IMR-90 (cell line): ENCODE measurements at regions not wholly inside any gene's neighbourhood (a gene's known extent, or its start where the extent isn't known, plus 50 kb on each side); places are given as distances from the start of the nearest gene placed in this dataset.

Experiments used
- ATAC-seq: fragments of 200-7000 bp; cut with Tn5 transposase; 2 replicates; pipeline ENCODE4 v1.9.1; 2020; ENCODE audit warnings: low read depth, mild to moderate bottlenecking, moderate library complexity
- BruUV-seq: library from RNA; stranded (reverse); fragments of 400-500 nt; replicated peaks from 2 replicates; lab custom pipeline; 2021; lab: Mats Ljungman, UMichigan
- CTCF ChIA-PET: fragments of 300-600 bp; formaldehyde crosslinking; extraction: SDS; loops from one replicate; lab custom pipeline; 2021; ENCODE audit warnings: antibody characterized with exemption; lab: Yijun Ruan, JAX
- POLR2A ChIA-PET: fragments of 300-600 bp; sonication (Branson Sonifier 250); formaldehyde crosslinking; loops from one replicate; lab custom pipeline; 2022; ENCODE audit warnings: antibody characterized with exemption; ENCODE audit not compliant: unreplicated experiment; lab: Charles Lee
- DNase-seq: peaks from one replicate; pipeline ENCODE4 v3.0.0; 2013
- H2AFZ ChIP-seq: replicated peaks from 2 replicates; pipeline ENCODE3; 2013; ENCODE audit warnings: low read length, mild to moderate bottlenecking; ENCODE audit not compliant: poor library complexity
- H2AK5ac ChIP-seq: 2 replicates; pipeline ENCODE4 v1.6.1; 2013; ENCODE audit warnings: low read depth, low read length, inconsistent platforms
- H2AK9ac ChIP-seq: replicated peaks from 2 replicates; pipeline ENCODE3; 2013; ENCODE audit warnings: mild to moderate bottlenecking, low read depth, low read length, moderate library complexity; ENCODE audit not compliant: poor library complexity
- H2BK120ac ChIP-seq: 2 replicates; pipeline ENCODE4 v1.6.1; 2013; ENCODE audit warnings: low read depth, low read length, inconsistent platforms
- H2BK15ac ChIP-seq: 3 replicates; pipeline ENCODE4 v1.6.1; 2013; ENCODE audit warnings: low read depth, low read length, inconsistent platforms
- H2BK20ac ChIP-seq: 2 replicates; pipeline ENCODE4 v1.6.1; 2013; ENCODE audit warnings: low read depth, mild to moderate bottlenecking, inconsistent platforms, low read length, moderate library complexity
- H2BK5ac ChIP-seq: 2 replicates; pipeline ENCODE4 v1.6.1; 2013; ENCODE audit warnings: mild to moderate bottlenecking, low read depth, low read length, inconsistent platforms; ENCODE audit not compliant: poor library complexity, severe bottlenecking
- H3K14ac ChIP-seq: replicated peaks from 2 replicates; pipeline ENCODE4 v1.6.1; 2013; ENCODE audit warnings: low read depth, low read length, inconsistent platforms
- H3K18ac ChIP-seq: 2 replicates; pipeline ENCODE4 v1.6.1; 2013; ENCODE audit warnings: low read depth, low read length, control low read depth
- H3K23ac ChIP-seq: 2 replicates; pipeline ENCODE4 v1.6.1; 2013; ENCODE audit warnings: low read depth, low read length, inconsistent platforms
- H3K27ac ChIP-seq: 2 replicates; pipeline ENCODE4 v1.5.1; 2013; ENCODE audit warnings: mild to moderate bottlenecking, control low read depth, low read length; ENCODE audit not compliant: insufficient read depth
- H3K27me3 ChIP-seq: 2 replicates; pipeline ENCODE4 v1.6.1; 2013; ENCODE audit warnings: low read length; ENCODE audit not compliant: control insufficient read depth, insufficient read depth
- H3K36me3 ChIP-seq: 2 replicates; pipeline ENCODE4 v1.6.1; 2013; ENCODE audit warnings: low read length, mixed read lengths; ENCODE audit not compliant: control insufficient read depth, insufficient read depth
- H3K4ac ChIP-seq: 2 replicates; pipeline ENCODE4 v1.6.1; 2013; ENCODE audit warnings: low read depth, low read length, inconsistent platforms
- H3K4me1 ChIP-seq: 2 replicates; pipeline ENCODE4 v1.6.1; 2013; ENCODE audit warnings: low read length, mixed read lengths; ENCODE audit not compliant: control insufficient read depth, insufficient read depth
- H3K4me2 ChIP-seq: 2 replicates; pipeline ENCODE4 v1.6.1; 2013; ENCODE audit warnings: low read depth, mild to moderate bottlenecking, control low read depth, low read length, moderate library complexity
- H3K4me3 ChIP-seq: 2 replicates; pipeline ENCODE4 v1.5.1; 2013; ENCODE audit warnings: low read depth, mild to moderate bottlenecking, control low read depth, low read length, moderate library complexity; ENCODE audit not compliant: insufficient read depth
- H3K56ac ChIP-seq: 2 replicates; pipeline ENCODE4 v1.6.1; 2013; ENCODE audit warnings: low read length, inconsistent platforms; ENCODE audit not compliant: insufficient read depth; ENCODE audit errors: extremely low read depth
- H3K79me1 ChIP-seq, 2 experiments: 2 replicates each; pipeline ENCODE4 v1.6.1; 2013; ENCODE audit warnings: low read length in 2 of 2, inconsistent platforms in 1 of 2, low read depth in 1 of 2
- H3K9ac ChIP-seq: 2 replicates; pipeline ENCODE4 v1.6.1; 2013; ENCODE audit warnings: low read depth, low read length, control low read depth
- H3K9me1 ChIP-seq: 2 replicates; pipeline ENCODE4 v1.6.1; 2013; ENCODE audit warnings: low read length, inconsistent platforms; ENCODE audit not compliant: insufficient read depth
- H3K9me3 ChIP-seq: 2 replicates; pipeline ENCODE4 v1.6.1; 2013; ENCODE audit warnings: low read length; ENCODE audit not compliant: control insufficient read depth, insufficient read depth
- H4K20me1 ChIP-seq: 2 replicates; pipeline ENCODE4 v1.6.1; 2013; ENCODE audit warnings: low read length, inconsistent platforms; ENCODE audit not compliant: insufficient read depth
- H4K5ac ChIP-seq: 2 replicates; pipeline ENCODE4 v1.6.1; 2013; ENCODE audit warnings: mild to moderate bottlenecking, low read depth, low read length, control low read depth
- H4K8ac ChIP-seq, 2 experiments: 2 replicates each; pipeline ENCODE4 v1.6.1; 2013; ENCODE audit warnings: low read depth in 2 of 2, low read length in 2 of 2, control low read depth in 1 of 2, inconsistent platforms in 1 of 2
- H4K91ac ChIP-seq: 2 replicates; pipeline ENCODE4 v1.6.1; 2013; ENCODE audit warnings: low read depth, low read length, inconsistent platforms; ENCODE audit not compliant: insufficient read depth
- BHLHE40 ChIP-seq: fragments of 150-350 bp; IDR thresholded peaks from 2 replicates; pipeline ENCODE4 v1.6.1; 2016; ENCODE audit warnings: mild to moderate bottlenecking, low read depth, low read length
- CHD1 ChIP-seq: IDR thresholded peaks from 2 replicates; pipeline ENCODE4 v1.6.1; 2012; ENCODE audit warnings: low read depth, low read length, improper control_type of control experiment
- MAFK ChIP-seq: IDR thresholded peaks from 2 replicates; pipeline ENCODE4 v1.6.1; 2012; ENCODE audit warnings: low read depth, low read length, improper control_type of control experiment
- MAZ ChIP-seq: IDR thresholded peaks from 2 replicates; pipeline ENCODE4 v1.6.1; 2012; ENCODE audit warnings: low read depth, mild to moderate bottlenecking, low read length, improper control_type of control experiment, moderate library complexity, borderline replicate concordance
- NFE2L2 ChIP-seq: fragments of 150-350 bp; IDR thresholded peaks from 2 replicates; pipeline ENCODE4 v1.6.1; 2016; ENCODE audit warnings: low read depth, mild to moderate bottlenecking, low read length
- POLR2A ChIP-seq: IDR thresholded peaks from 2 replicates; pipeline ENCODE4 v1.6.1; 2012; ENCODE audit warnings: mild to moderate bottlenecking, low read depth, low read length
- RCOR1 ChIP-seq: IDR thresholded peaks from 2 replicates; pipeline ENCODE4 v1.6.1; 2012; ENCODE audit warnings: mild to moderate bottlenecking, low read length, improper control_type of control experiment; ENCODE audit not compliant: insufficient replicate concordance
- RFX5 ChIP-seq: IDR thresholded peaks from 2 replicates; pipeline ENCODE4 v1.8.0; 2012; ENCODE audit warnings: low read depth, mild to moderate bottlenecking, low read length, moderate library complexity
- USF2 ChIP-seq: fragments of 150-350 bp; IDR thresholded peaks from 2 replicates; pipeline ENCODE4 v1.6.1; 2017; ENCODE audit warnings: mild to moderate bottlenecking, antibody characterized with exemption, low read length, low read depth
- WGBS, 2 experiments: methylation state at CpG; one replicate each; pipeline versions ENCODE4 v1.1.5 to v1.1.7; 2013; ENCODE audit warnings: missing lambda C conversion rate in 2 of 2; ENCODE audit not compliant: insufficient read length in 1 of 2; ENCODE audit errors: extremely low coverage in 2 of 2; 5-methylcytosine and 5-hydroxymethylcytosine counted together
- dilution Hi-C: fragments of 300-500 bp; cut with HindIII; formaldehyde crosslinking; loops from one replicate; pipeline ENCODE4 v1.14.3; 2018; ENCODE audit warnings: low sequenced_read_pairs; ENCODE audit not compliant: unreplicated experiment
- in situ Hi-C: fragments of 300-500 bp; cut with MboI; formaldehyde crosslinking; loops from 3 replicates; pipeline ENCODE4 v1.14.3; 2019; ENCODE audit warnings: low sequenced_read_pairs, inconsistent platforms, mixed read lengths
- intact Hi-C: fragments of 100-400 bp; cut with micrococcal nuclease; formaldehyde crosslinking; loops from 2 replicates; pipeline ENCODE4 v1.10.0; 2022
- TF ChIP-seq, protein P1 (sequence below): fragments of 150-350 bp; IDR thresholded peaks from 2 replicates; pipeline ENCODE4 v1.6.1; 2016; ENCODE audit warnings: low read depth, mild to moderate bottlenecking, low read length, moderate library complexity, borderline replicate concordance

DNA sequence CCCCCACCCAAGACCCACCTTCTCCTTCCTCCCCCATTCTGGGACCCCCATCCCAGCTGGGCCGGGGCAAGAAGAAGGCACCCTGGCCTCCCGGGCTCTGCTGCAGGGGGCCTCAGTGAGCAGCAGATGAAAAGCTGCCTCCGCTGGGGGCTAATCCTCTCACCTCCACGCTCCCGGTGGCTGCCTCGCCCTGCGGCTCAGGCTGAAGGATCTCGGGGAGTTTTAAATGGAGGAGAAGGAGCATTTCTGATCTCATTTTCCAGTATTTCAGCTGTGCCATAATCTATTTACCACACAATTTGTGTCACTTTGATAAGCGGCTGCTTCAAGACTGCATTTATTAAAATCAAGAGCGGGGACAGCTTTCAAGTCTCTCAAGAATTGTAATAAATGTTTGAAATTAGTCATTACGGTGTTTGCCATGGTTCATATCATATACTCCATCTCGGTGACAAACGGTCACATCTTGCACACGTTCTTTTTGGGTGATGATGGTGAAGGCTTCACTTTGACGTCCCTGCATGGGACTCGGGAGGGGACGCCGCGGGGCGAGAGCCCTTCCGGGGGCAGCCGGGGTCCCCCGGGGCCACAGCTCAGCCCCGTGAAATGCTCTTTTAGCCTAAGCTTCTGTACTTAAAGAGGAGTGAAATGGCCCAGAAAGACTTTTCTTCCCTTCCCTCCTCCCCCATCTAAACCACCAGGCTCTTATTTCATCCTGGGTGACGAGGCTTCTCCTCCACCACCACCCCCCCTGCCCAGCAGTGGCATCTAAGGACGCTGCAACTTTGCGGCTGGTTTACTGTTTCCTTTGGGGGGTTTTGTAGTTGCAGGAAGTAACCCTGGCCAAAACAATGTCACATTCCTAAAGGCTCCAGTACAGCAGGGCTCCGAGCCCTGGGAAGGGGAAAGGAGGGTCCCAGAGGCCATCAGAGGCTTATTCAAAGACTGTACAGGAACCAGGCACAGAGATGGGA lies 313.1 kb upstream of the TNRC6C start (continued):
- TF ChIP-seq CHD1 (no peak), POLR2A (no peak)

DNA sequence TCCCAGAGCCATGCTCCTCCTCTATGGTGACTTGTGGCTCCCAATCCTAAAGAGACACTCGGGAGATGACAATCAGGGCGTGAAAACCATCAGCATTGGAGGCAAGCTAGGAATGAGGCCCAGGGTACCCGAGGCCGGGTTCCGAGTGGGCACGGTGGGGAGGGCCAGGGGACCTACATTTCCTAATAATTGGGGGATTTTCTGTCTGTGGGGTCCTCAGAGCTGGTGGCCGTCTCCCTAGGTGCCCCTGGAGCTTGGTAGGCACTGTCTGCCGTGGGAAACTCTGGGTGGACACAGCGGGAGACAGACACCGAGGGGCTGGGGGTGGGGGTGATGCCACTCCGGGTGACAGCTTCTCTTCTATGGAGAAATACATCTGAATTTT lies 312.5 kb upstream of the TNRC6C start:
- CTCF ChIA-PET, result no interaction called here
- WGBS, 2 experiments, result 49% methylated on average over 6 of the region's 11 CpGs; no CpG with 5 or more reads in 1 of the 2 experiments
- BruUV-seq, result no TSS peak

More for the DNA sequence above, 312.5 kb upstream of the TNRC6C start:
- H3K23ac ChIP-seq, result no peak overlapping the region
- H4K5ac ChIP-seq, result no peak overlapping the region
- in situ Hi-C loops (no loop called here), dilution Hi-C loops (no loop called here), intact Hi-C loops (no loop called here)
- H3K79me1 ChIP-seq, result no peaks in the 10 kb centered on the region
- H2AK9ac ChIP-seq, result no peak overlapping the region
- H3K9me3 ChIP-seq, result peaks cover 4% of the 10 kb centered on the region; the same call in 1 of the 2 replicates
- POLR2A ChIA-PET, result no interaction called here
- H2BK5ac ChIP-seq, result no peak overlapping the region
- H3K4ac ChIP-seq, result no peak overlapping the region
- H3K18ac ChIP-seq, result no peak overlapping the region
- ATAC-seq (no peak), DNase-seq (no peak)
- H3K14ac ChIP-seq, result no peak overlapping the region
- no peak overlapping the region for H3K27ac ChIP-seq
- TF ChIP-seq RCOR1 (no peak), NFE2L2 (no peak), RFX5 (no peak), USF2 (no peak), BHLHE40 (no peak), MAFK (no peak), MAZ (no peak), POLR2A (no peak)
- TF ChIP-seq, protein P1, sequence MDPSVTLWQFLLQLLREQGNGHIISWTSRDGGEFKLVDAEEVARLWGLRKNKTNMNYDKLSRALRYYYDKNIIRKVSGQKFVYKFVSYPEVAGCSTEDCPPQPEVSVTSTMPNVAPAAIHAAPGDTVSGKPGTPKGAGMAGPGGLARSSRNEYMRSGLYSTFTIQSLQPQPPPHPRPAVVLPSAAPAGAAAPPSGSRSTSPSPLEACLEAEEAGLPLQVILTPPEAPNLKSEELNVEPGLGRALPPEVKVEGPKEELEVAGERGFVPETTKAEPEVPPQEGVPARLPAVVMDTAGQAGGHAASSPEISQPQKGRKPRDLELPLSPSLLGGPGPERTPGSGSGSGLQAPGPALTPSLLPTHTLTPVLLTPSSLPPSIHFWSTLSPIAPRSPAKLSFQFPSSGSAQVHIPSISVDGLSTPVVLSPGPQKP, result no peak
- no peak overlapping the region for H3K56ac ChIP-seq
- no peaks in the 10 kb centered on the region for H3K4me1 ChIP-seq
- no peaks in the 10 kb centered on the region for H3K9me1 ChIP-seq
- H4K8ac ChIP-seq, result no peak overlapping the region
- no peak overlapping the region for H3K4me3 ChIP-seq
- no peak overlapping the region for H2BK20ac ChIP-seq
- no peak overlapping the region for H2AK5ac ChIP-seq
- H2BK15ac ChIP-seq, result no peak overlapping the region
- H4K20me1 ChIP-seq, result no peaks in the 10 kb centered on the region
- no peak overlapping the region for H3K4me2 ChIP-seq
- peaks cover 30% of the 10 kb centered on the region for H3K27me3 ChIP-seq
- no peak overlapping the region for H2AFZ ChIP-seq
- no peak overlapping the region for H2BK120ac ChIP-seq
- H4K91ac ChIP-seq, result no peak overlapping the region
- no peaks in the 10 kb centered on the region for H3K36me3 ChIP-seq
- no peak overlapping the region for H3K9ac ChIP-seq
